ENCODE measurements at regions not wholly inside any gene's neighbourhood (a gene's known extent, or its start where the extent isn't known, plus 50 kb on each side); places are given as distances from the start of the nearest gene placed in this dataset.

GRCh38 chr4:14392378-14392777, 609.9 kb upstream of the CPEB2 start:
- TF ChIP-seq GABPA (IDR thresholded peaks at IDR 0.05 in 1 of 2, conservative IDR thresholded peaks at IDR 0.05 in 1 of 2) (no peak), TAF1 (conservative IDR thresholded peaks at IDR 0.05) (no peak), CTCF (IDR thresholded peaks at IDR 0.05; ENCODE audit: low read depth, low read length, missing input control) (no peak), RAD21 (IDR thresholded peaks at IDR 0.05) (no peak), YY1 (IDR thresholded peaks at IDR 0.05) (no peak), MAX (IDR thresholded peaks at IDR 0.05) (no peak), HNF4G (IDR thresholded peaks at IDR 0.05) (no peak), SP1 (IDR thresholded peaks at IDR 0.05) (no peak), FOXA1 (IDR thresholded peaks at IDR 0.05) (no peak), NR2F2 (IDR thresholded peaks at IDR 0.05) (no peak), JUND (IDR thresholded peaks at IDR 0.05) (no peak)
- TF ChIP-seq, protein P1, sequence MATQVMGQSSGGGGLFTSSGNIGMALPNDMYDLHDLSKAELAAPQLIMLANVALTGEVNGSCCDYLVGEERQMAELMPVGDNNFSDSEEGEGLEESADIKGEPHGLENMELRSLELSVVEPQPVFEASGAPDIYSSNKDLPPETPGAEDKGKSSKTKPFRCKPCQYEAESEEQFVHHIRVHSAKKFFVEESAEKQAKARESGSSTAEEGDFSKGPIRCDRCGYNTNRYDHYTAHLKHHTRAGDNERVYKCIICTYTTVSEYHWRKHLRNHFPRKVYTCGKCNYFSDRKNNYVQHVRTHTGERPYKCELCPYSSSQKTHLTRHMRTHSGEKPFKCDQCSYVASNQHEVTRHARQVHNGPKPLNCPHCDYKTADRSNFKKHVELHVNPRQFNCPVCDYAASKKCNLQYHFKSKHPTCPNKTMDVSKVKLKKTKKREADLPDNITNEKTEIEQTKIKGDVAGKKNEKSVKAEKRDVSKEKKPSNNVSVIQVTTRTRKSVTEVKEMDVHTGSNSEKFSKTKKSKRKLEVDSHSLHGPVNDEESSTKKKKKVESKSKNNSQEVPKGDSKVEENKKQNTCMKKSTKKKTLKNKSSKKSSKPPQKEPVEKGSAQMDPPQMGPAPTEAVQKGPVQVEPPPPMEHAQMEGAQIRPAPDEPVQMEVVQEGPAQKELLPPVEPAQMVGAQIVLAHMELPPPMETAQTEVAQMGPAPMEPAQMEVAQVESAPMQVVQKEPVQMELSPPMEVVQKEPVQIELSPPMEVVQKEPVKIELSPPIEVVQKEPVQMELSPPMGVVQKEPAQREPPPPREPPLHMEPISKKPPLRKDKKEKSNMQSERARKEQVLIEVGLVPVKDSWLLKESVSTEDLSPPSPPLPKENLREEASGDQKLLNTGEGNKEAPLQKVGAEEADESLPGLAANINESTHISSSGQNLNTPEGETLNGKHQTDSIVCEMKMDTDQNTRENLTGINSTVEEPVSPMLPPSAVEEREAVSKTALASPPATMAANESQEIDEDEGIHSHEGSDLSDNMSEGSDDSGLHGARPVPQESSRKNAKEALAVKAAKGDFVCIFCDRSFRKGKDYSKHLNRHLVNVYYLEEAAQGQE (IDR thresholded peaks at IDR 0.05), result no peak

Measured in liver (tissue), 3 donors.